Large intestine (tissue), 3 donors: ENCODE measurements at regions not wholly inside any gene's neighbourhood (a gene's known extent, or its start where the extent isn't known, plus 50 kb on each side); places are given as distances from the start of the nearest gene placed in this dataset.
"Not testable (repeated sequence)": the region's sequence is repeated elsewhere in the genome, so short reads cannot be mapped to it uniquely, and the experiment has no call there.

Experiments used
- DNase-seq, 2 donors: peaks; one replicate each; pipeline versions ENCODE4 v3.0.0 to v3.0.0-alpha.2; 2013
- H3K27ac ChIP-seq: one replicate; pipeline ENCODE4 v1.5.1; 2013; ENCODE audit warnings: low read length
- H3K27me3 ChIP-seq: 2 replicates; pipeline ENCODE4 v1.6.1; 2013; ENCODE audit warnings: low read length; ENCODE audit not compliant: control insufficient read depth, insufficient read depth
- H3K36me3 ChIP-seq: 2 replicates; pipeline ENCODE4 v1.6.1; 2013; ENCODE audit warnings: low read length; ENCODE audit not compliant: control insufficient read depth, insufficient read depth
- H3K4me1 ChIP-seq: one replicate; pipeline ENCODE4 v1.6.1; 2013; ENCODE audit warnings: low read length; ENCODE audit not compliant: control insufficient read depth, insufficient read depth
- H3K4me3 ChIP-seq: one replicate; pipeline ENCODE4 v1.5.1; 2013; ENCODE audit warnings: low read length
- H3K9me3 ChIP-seq: one replicate; pipeline ENCODE4 v1.6.1; 2013; ENCODE audit warnings: mild to moderate bottlenecking, low read depth, low read length, moderate library complexity; ENCODE audit not compliant: control insufficient read depth
- WGBS: methylation state at CpG from one replicate; pipeline ENCODE4 v1.1.5; 2013; ENCODE audit warnings: low lambda C conversion rate; ENCODE audit not compliant: insufficient coverage; 5-methylcytosine and 5-hydroxymethylcytosine counted together

DNA sequence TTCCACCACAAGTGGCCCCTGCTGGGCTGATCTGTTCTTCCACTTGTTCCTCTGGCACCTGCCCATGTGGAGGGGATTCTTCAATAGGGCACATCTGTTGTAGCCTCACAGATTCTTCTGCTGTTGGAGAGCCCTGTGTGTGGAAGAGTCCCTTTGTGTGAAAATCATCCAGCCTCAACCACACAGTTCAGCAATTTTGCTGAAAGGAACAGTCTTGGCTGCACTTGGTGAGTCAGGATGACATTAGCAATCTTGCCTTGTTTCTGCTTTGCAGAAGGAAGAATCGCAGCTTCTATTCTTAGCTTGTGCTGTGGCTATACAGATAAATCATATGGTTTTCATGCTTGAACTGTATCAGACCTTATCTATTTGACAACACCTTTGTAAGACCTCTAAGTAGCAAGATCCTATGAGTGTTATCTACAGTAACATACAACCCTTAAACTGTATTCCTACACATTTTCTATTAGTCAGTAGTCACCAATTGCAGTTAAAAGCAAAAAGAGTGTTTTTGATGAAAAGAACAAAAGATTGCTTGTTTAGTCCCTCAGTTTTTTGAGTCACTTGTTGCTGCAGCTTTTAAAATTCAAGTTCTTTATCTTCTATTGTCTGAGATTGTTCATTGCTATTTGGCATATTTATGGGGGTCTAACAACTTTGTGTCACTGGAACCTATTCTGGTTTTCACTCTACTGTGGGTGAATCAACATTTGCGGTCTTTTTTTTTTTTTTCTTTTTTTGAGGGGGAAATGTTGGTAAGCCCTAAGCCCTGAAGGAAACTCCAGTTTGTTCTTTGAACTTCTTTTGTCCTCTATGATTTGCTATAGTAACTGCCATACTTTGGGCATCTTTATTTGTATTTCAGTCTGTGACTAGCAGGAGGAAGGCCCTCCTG is 231.6 kb downstream of the TFAP2B start:
- no peak for DNase-seq
- Histone ChIP-seq H3K27me3 (no peaks in the 10 kb centered on the region), H3K4me3 (no peak overlapping the region), H3K9me3 (no peaks in the 10 kb centered on the region), H3K27ac (no peak overlapping the region), H3K4me1 (no peaks in the 10 kb centered on the region), H3K36me3 (no peaks in the 10 kb centered on the region)
- WGBS = 67% methylated on average over 1 of the region's 2 CpGs

DNA sequence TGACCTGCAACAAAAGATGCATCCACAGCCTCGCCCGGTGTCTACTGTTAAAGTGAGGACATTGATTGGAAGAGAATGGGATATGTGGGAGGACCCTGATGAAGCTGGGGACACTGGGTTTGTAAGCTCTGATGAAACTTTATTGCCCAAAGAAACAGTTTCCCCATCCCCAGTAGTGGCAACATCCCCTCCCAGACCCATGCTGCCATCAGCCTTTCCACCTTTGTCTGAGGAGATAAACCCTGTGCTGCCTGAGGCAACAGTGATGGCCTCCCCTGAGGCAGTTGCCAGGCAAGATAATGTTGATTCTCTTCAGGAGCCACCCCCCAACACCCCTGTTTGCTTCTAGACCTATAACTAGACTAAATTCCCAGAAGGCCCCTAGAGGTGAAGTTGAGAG is 234.0 kb downstream of the TFAP2B start:
- WGBS = no CpG with 5 or more reads among the region's 2 CpGs
- H3K9me3 ChIP-seq, DNase-seq, H3K27ac ChIP-seq, H3K36me3 ChIP-seq, H3K4me3 ChIP-seq, H3K27me3 ChIP-seq, H3K4me1 ChIP-seq: not testable (repeated sequence)

DNA sequence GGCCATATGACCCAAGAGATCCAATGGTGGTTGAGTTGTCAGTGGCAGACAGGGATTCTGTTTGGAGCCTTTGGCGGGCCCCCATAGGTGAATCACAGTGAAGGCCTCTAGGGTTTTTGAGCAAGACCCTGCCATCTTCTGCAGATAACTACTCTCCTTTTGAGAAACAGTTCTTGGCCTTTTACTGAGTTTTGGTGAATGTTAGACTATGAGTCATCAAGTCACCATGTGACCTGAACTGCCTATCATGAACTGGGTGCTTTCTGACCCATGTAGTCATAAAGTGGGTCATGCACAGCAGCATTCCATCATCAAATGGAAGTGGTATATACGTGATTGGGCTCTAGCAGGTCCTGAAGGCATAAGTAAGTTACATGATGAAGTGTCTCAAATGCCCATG is 236.6 kb downstream of the TFAP2B start:
- not testable (repeated sequence) for H3K9me3 ChIP-seq, H3K27me3 ChIP-seq, H3K27ac ChIP-seq, DNase-seq, H3K4me3 ChIP-seq, H3K36me3 ChIP-seq, H3K4me1 ChIP-seq
- WGBS = no CpG with 5 or more reads among the region's 2 CpGs

DNA sequence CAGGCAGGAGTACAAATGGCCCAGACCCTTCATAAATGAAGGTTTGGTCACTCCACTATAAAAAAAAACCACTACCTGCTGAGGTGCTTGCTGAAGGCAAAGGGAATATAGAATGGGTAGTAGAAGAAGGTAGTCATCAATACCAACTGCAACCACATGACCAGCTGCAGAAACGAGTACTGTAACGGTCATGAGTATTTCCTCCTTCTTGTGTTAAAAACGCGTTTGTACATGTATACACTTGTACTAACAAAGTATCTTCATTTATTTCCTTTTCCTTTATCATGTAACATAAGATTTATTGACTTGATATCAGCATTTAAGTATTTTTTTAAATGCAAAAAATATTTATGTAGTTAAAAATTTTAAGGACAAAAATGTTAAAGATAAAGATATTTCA is 238.6 kb downstream of the TFAP2B start:
- no peaks in the 10 kb centered on the region for H3K4me1 ChIP-seq
- H3K4me3 ChIP-seq = no peak overlapping the region
- H3K9me3 ChIP-seq = no peaks in the 10 kb centered on the region
- H3K36me3 ChIP-seq = no peaks in the 10 kb centered on the region
- 100% methylated on average over 2 of the region's 4 CpGs for WGBS
- DNase-seq = no peak
- no peak overlapping the region for H3K27ac ChIP-seq
- no peaks in the 10 kb centered on the region for H3K27me3 ChIP-seq

DNA sequence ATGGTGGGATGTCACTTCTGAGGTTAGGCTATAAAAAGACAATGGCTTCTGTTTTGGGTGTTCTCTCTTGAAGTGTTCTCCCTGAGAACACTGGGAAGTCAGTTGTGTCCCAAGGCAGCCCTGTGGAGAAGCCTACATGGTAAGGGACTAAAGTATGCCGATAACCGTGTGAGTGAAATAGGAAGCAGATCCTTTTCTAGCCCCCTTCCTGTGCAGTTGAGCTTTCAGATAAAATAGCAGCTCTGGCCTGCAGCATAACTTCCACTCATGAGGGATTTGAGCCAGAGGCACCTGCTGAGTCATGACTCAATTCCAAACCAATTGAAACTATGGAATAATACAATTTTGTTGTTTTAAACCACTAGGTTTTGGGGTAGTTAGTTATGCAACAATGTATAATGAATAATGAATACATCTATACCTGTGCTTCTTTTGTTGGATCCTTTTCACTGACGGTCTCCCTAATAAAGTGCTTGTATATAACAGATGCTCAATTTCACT is 241.6 kb downstream of the TFAP2B start:
- H3K36me3 ChIP-seq = no peaks in the 10 kb centered on the region
- peaks cover 3% of the 10 kb centered on the region for H3K27me3 ChIP-seq
- WGBS = no CpG with 5 or more reads among the region's 3 CpGs
- H3K4me3 ChIP-seq = no peak overlapping the region
- no peak for DNase-seq
- no peaks in the 10 kb centered on the region for H3K4me1 ChIP-seq
- H3K9me3 ChIP-seq = no peaks in the 10 kb centered on the region
- no peak overlapping the region for H3K27ac ChIP-seq

DNA sequence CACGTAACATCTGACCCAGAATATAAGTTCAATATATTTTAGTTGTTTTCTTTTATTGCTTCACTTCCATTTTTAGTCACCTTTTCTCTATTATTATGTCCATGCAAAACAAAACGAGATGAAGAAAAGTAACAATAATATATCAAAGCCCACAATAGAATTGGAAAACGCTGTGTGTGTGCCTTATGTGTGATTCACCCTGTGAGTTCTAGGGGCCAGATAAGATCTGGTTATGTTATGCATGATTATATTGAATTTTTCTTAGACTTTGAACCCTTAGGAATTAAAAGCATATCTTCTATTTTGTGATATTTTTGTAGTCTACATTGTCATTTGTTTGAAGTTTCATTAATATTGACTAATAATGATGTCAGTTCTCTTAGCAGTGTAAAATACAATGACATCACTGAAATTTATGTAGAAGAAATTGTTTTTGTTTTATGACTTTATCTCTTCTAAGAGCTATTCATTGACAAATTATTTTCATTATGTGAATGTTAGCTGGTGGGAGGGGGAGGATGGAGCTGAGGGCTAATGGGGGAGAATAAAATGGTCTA is 243.6 kb downstream of the TFAP2B start:
- Histone ChIP-seq H3K36me3 (no peaks in the 10 kb centered on the region), H3K27ac (no peak overlapping the region), H3K9me3 (no peaks in the 10 kb centered on the region), H3K4me1 (no peaks in the 10 kb centered on the region), H3K27me3 (peaks cover 3% of the 10 kb centered on the region), H3K4me3 (no peak overlapping the region)
- WGBS = 66% methylated on average over 3 of the region's 3 CpGs
- no peak for DNase-seq

DNA sequence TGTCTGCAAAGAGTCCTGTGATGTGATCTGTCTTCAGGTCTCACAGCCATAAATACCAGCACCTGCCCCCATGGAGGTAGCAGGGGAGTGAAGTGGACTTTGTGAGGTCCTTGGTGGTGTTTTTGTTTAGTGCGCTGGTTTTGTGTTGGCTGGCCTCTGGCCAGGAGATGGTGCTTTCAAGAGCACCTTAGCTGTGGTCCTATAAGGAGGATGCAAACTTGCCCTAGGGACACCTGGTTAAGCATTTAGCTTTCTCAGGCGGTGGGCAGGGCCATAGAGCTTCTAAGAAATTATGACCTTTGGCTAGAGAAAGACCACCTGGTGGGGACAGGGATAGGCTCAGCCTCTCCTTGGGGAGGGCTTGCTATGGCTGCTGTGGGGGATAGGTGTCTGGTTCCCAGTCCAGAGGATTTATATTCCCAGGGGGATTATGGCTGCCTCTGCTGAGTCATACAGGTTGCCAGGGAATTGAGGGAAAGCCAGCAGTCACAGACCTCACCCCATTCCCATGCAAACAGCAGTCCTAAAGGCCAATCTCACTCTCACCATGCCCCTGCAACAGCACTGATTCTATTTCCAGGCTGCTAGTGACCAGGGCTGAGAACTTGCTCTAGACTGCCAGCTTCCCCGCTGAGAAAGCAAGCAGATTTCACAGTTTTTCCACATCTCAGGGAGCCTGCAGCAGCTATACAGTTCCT is 259.3 kb downstream of the TFAP2B start:
- no peaks in the 10 kb centered on the region for H3K27me3 ChIP-seq
- no CpG with 5 or more reads among the region's 3 CpGs for WGBS

DNA sequence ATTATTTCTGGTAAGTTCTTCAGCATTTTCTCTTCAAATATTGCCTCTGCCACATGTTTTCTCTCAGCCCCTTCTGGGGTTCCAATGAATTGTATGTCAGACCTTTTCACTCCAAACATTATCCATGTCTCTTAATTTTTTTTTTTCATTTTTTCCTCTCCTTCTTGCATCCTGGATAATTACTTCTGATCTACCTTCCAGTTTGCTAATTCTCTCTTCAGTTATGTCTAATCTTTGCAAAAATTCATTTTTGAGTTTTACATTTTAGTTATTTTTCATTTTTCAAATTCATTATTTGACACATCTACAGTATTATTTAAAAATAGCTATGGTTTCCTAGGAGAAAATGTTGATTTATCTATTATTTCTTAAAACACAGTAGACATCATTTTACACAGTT is 271.7 kb downstream of the TFAP2B start:
- H3K9me3 ChIP-seq = no peaks in the 10 kb centered on the region
- H3K4me3 ChIP-seq = no peak overlapping the region
- peaks cover 8% of the 10 kb centered on the region for H3K4me1 ChIP-seq
- no peak for DNase-seq
- H3K27me3 ChIP-seq = no peaks in the 10 kb centered on the region
- no peaks in the 10 kb centered on the region for H3K36me3 ChIP-seq
- no peak overlapping the region for H3K27ac ChIP-seq

More for the DNA sequence above, 259.3 kb downstream of the TFAP2B start:
- Histone ChIP-seq H3K4me3 (no peak overlapping the region), H3K4me1 (peaks cover 6% of the 10 kb centered on the region), H3K36me3 (no peaks in the 10 kb centered on the region), H3K27ac (no peak overlapping the region), H3K9me3 (no peaks in the 10 kb centered on the region)
- peak; percentile 31 to 51 for DNase-seq

DNA sequence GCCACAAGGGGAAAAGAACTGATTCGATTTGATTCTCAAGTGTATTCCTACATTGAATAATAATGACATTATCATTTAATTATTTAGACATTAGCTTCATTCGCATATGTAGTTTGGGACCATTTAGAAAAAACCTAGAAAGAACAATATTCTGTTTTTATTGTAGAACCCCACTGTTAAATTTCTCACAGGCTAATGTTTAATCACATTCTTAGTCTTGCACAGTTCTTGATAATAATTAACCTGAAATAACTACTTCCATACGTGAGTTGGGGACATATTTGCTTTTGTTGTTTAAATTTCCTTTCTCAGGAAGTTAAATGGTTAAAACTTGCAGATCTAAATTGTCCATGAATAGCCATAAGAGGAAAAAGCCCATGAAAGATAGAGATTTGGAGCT is 275.2 kb downstream of the TFAP2B start:
- WGBS = 46% methylated on average over 3 of the region's 3 CpGs
- H3K4me3 ChIP-seq = no peak overlapping the region
- H3K4me1 ChIP-seq = peaks cover 20% of the 10 kb centered on the region
- no peaks in the 10 kb centered on the region for H3K36me3 ChIP-seq
- H3K27me3 ChIP-seq = no peaks in the 10 kb centered on the region
- DNase-seq = peak in 1 of 2 donors; percentile 51
- H3K27ac ChIP-seq = peak overlapping the region; percentile 37
- H3K9me3 ChIP-seq = no peaks in the 10 kb centered on the region

DNA sequence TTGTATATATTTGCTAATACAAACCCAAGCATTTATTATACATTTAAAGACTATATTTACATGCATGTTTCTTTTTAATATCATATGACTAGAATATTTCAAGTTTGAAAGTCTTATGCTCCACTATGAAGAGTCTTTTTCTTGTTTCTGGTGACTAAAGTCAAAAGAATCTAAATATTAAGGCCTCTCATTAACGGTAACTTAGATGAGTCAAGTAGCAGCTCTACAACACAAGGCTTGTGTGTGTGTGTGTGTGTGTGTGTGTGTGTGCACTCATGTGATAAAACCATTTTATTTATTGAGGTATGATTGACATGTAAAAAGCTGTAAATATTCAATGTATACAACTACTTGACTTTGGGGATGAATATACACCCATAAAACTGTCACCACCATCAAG is 275.6 kb downstream of the TFAP2B start:
- Histone ChIP-seq H3K27ac (peak overlapping the region; percentile 37), H3K4me3 (no peak overlapping the region), H3K4me1 (peaks cover 22% of the 10 kb centered on the region), H3K36me3 (no peaks in the 10 kb centered on the region), H3K9me3 (no peaks in the 10 kb centered on the region), H3K27me3 (no peaks in the 10 kb centered on the region)
- WGBS = no CpG with 5 or more reads among the region's 1 CpG
- no peak for DNase-seq
